ENCODE measurements at regions not wholly inside any gene's neighbourhood (a gene's known extent, or its start where the extent isn't known, plus 50 kb on each side); places are given as distances from the start of the nearest gene placed in this dataset.

DNA sequence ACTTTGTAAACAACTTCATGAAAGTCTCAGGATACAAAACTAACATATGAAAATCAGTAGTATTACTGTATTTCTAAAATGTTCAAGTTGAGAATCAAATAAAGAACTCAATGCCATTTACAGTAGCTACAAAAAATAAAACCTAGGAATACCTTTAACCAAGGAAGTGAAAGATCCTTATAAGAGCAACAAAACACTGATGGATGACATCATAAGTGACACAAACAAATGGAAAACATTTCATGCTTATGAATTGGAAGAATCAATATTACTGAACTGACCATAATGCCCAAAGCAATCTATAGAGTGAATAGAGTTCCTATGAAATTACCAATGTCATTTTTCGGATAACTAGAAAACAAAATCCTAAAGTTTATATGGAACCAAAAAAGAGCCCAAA is 1038.1 kb downstream of the SUCLG1 start:
- TF ChIP-seq, protein P1, sequence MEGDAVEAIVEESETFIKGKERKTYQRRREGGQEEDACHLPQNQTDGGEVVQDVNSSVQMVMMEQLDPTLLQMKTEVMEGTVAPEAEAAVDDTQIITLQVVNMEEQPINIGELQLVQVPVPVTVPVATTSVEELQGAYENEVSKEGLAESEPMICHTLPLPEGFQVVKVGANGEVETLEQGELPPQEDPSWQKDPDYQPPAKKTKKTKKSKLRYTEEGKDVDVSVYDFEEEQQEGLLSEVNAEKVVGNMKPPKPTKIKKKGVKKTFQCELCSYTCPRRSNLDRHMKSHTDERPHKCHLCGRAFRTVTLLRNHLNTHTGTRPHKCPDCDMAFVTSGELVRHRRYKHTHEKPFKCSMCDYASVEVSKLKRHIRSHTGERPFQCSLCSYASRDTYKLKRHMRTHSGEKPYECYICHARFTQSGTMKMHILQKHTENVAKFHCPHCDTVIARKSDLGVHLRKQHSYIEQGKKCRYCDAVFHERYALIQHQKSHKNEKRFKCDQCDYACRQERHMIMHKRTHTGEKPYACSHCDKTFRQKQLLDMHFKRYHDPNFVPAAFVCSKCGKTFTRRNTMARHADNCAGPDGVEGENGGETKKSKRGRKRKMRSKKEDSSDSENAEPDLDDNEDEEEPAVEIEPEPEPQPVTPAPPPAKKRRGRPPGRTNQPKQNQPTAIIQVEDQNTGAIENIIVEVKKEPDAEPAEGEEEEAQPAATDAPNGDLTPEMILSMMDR (IDR thresholded peaks at IDR 0.05; ENCODE audit: extremely low read depth, missing control alignments), result no peak
- no peak for DNase-seq (ENCODE audit: low spot score)

DNA sequence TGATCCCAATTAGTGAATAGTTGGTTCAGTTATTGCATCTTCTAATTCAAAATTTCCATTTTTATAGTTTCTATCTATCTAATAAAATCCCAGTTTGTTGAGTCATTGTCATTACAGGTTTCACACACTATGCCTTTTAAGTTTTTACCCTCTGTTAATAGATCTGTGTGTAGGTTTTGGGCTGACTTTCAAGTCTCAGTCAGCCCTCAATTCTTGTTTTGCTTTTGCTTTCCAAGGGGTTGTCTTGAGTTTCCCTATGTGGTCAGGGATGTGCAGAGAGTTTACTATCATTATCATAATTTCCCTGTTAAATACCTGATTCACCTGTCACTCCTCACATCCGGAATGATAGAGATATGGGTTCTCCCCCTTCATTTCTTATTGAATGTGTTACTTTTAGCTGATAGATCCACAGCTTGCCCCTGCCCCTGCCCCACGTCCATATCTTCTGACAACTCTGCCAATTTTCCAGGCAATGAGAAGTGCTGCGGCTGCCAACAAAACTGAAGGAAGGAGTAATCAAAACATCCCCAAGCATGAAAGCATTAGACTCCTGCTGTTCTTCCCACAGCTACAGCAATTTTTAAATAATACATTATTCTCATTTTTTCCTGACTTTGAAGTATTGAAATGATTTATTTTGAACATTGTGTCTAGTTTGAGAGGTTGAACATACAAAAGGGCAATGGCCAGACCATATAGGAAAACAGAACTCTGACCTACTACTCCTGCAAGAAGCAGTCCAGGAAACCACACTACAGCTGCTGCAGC is 1064.8 kb downstream of the SUCLG1 start:
- TF ChIP-seq, protein P1 (IDR thresholded peaks at IDR 0.05; ENCODE audit: extremely low read depth, missing control alignments), result no peak
- DNase-seq (ENCODE audit: low spot score), result no peak

DNA sequence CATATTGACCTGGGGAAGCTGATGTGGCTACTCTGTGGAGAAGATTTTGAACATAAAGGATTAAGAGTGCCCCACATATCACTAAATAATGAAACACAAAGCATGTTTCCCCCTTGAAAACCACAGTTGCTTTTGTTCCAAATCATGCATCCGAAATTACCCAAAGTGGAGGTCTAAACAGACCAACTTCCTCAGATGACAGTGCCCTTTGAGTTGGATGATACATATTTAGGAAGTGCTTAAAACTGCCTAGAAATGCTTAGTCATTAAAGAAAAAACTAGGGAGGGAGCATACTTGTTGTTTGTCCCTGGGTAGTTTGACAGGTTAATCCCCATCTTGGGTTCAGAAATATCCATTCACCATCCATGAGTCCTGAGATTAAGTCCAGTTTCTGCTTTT is 1070.3 kb downstream of the SUCLG1 start:
- TF ChIP-seq, protein P1 (IDR thresholded peaks at IDR 0.05; ENCODE audit: extremely low read depth, missing control alignments), result no peak
- no peak for DNase-seq (ENCODE audit: low spot score)

DNA sequence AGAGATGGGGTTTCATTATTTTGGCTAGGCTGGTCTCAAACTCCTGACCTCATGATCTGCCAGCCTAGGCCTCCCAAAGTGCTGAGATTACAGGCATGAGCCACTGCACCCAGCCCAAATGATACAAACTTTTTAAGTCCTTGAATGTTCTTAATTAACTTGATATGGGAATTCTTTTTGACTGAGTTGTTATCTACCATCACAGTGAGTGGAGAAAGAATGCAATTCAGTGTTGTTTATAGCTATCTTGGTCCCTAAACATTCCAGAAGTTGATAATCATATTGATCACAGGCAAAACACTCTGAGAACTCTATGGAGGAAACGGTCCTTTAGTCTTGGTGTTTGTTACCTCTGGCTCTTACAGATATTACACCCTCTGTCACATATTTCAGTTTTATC is 1072.5 kb downstream of the SUCLG1 start:
- no peak for DNase-seq (ENCODE audit: low spot score)
- TF ChIP-seq, protein P1 (IDR thresholded peaks at IDR 0.05; ENCODE audit: extremely low read depth, missing control alignments), result no peak

DNA sequence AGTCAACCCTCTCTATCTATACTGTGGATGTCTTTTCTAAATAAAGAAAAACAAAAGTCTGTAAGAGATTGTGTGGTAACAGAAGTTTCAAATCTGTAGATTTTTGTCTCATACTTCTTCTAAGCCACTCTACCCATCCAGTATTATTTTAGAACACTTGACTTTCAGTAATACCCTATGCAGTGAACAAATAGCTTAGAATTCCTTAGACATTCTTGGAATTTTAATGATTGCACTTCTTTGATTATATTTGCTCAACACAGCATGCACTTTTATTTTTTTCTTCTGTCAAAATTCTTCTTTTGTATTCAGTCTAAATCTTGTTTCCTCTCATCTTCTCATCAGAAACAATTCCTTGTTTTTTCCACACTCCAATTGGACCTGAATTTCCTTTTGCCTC is 1080.2 kb downstream of the SUCLG1 start:
- DNase-seq (ENCODE audit: low spot score), result no peak
- TF ChIP-seq, protein P1 (IDR thresholded peaks at IDR 0.05; ENCODE audit: extremely low read depth, missing control alignments), result no peak

DNA sequence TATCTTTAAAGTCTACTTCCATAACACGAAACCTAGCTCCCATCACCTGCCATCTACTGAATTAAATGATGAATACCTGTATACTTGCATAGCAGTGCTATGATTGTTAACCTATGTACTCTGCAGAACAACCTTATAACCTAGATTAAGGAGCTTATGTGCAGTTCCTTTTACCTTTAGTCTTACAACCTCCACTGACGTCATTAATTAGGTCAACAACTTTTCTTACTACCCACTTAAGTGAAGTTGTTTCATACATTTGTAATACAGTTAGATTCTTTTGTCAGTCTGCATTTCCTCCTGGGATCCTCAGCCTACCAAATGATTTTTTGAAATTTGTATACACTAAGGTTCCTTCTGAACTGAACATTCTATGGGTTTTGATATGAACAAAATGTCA is 1082.3 kb downstream of the SUCLG1 start:
- DNase-seq (ENCODE audit: low spot score), result no peak
- TF ChIP-seq, protein P1 (IDR thresholded peaks at IDR 0.05; ENCODE audit: extremely low read depth, missing control alignments), result no peak

DNA sequence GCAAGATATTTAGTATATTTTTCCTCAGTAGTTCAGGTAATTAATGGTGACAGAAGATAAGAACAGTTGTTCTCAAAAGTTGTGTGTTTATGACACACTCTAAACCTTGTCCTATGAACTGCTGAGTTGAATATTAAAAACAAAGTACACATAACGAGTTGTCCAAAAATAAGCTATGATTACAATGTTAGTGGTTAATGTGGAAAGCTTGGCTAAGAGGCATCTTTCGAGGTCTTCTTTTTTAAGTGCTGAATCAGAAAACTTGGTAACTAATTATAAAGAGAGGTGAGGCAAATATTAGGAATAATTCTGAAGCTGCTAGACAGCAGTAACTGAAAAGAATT is 1088.7 kb downstream of the SUCLG1 start:
- TF ChIP-seq, protein P1 (IDR thresholded peaks at IDR 0.05; ENCODE audit: extremely low read depth, missing control alignments), result no peak

More for the DNA sequence above, 1088.7 kb downstream of the SUCLG1 start:
- DNase-seq (ENCODE audit: low spot score), result no peak

All from GM20000 (cell line).